Fibroblast of the aortic adventitia (primary cell): ENCODE measurements at regions not wholly inside any gene's neighbourhood (a gene's known extent, or its start where the extent isn't known, plus 50 kb on each side); places are given as distances from the start of the nearest gene placed in this dataset.
A peak's percentile ranks its signal among the peaks of the same experiment; 100 is the strongest.

ENCODE experiments used
- DNase-seq: peaks from one replicate; pipeline ENCODE4 v3.0.0-alpha.2; 2010; ENCODE audit warnings: low read depth
- H3K4me3 ChIP-seq: 2 replicates; pipeline ENCODE4 v1.5.1; 2011; ENCODE audit warnings: low read depth, mild to moderate bottlenecking, control low read depth, low read length, moderate library complexity
- CTCF ChIP-seq: IDR thresholded peaks from 2 replicates; pipeline ENCODE4 v1.5.1; 2011; ENCODE audit warnings: mild to moderate bottlenecking, low read length, control low read depth, inconsistent platforms; ENCODE audit not compliant: insufficient read depth

GRCh38 chr10:78559661-78560340 lies 509.0 kb upstream of the ZMIZ1 start:
- TF ChIP-seq CTCF: no peak
- H3K4me3 ChIP-seq: no peak overlapping the region
- no peak for DNase-seq

DNA sequence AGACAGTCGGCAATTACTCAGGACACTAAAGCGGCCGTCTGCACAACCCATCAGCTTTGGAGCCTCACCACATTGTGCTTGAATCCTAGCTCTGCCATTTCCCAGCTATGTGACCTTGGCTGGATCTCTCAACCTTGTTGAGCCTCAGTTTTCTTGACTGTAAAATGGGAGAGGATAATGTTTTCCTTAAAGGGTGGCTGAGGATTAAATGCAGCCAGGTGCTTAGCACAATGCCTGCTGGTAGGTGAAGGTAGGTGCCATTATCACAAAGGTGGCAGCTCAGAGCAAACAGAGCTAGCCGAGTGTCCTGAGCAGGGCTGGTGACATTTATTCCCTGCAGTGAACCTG lies 508.5 kb upstream of the ZMIZ1 start:
- H3K4me3 ChIP-seq: no peak overlapping the region
- DNase-seq: no peak
- TF ChIP-seq CTCF: no peak

DNA sequence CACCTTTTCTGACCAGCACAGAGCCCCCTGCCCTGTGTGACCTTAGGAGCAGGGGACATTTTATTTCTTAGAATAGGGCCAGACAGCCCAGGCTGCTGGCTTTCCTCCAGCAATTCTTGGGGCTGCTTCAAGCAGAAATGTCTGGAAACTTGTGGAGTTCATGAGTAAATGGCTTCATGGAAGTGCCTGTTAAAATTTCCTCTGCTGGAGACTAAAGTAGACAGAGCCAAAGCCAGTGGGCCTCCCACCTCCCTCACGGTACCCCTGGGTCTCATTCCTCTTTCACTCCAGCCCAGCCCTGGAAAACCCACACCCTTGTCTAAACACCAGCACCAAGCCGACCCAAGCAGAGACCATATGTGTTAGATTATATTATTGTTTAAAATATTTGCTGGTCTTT lies 505.5 kb upstream of the ZMIZ1 start:
- no peak for TF ChIP-seq CTCF
- H3K4me3 ChIP-seq: no peak overlapping the region
- DNase-seq: peak; percentile 39

DNA sequence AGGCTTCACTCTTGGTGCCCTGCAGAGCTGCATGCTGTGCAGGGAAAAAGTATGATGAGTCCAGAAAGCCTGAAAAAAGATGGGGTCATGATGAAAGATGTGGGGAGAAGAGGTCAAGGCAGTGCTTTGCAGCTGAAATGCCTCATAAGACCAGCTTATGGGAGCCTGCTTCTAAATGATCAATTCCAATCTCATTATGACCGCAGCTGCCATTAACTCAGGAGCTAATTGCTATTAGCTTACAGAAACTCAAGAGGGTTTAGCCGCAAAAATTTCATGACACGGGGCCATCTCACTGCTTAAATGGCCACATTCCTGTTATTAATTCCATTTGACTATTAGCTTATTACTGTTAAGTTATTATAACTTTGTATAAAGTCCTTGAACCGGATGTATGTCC lies 502.9 kb upstream of the ZMIZ1 start:
- H3K4me3 ChIP-seq: no peak overlapping the region
- no peak for TF ChIP-seq CTCF
- DNase-seq: no peak

- H3K4me3 ChIP-seq: no peak overlapping the region
- peak; percentile 33 for DNase-seq
- no peak for TF ChIP-seq CTCF
Observed at GRCh38 chr10:78566284-78567111, 502.3 kb upstream of the ZMIZ1 start.

DNA sequence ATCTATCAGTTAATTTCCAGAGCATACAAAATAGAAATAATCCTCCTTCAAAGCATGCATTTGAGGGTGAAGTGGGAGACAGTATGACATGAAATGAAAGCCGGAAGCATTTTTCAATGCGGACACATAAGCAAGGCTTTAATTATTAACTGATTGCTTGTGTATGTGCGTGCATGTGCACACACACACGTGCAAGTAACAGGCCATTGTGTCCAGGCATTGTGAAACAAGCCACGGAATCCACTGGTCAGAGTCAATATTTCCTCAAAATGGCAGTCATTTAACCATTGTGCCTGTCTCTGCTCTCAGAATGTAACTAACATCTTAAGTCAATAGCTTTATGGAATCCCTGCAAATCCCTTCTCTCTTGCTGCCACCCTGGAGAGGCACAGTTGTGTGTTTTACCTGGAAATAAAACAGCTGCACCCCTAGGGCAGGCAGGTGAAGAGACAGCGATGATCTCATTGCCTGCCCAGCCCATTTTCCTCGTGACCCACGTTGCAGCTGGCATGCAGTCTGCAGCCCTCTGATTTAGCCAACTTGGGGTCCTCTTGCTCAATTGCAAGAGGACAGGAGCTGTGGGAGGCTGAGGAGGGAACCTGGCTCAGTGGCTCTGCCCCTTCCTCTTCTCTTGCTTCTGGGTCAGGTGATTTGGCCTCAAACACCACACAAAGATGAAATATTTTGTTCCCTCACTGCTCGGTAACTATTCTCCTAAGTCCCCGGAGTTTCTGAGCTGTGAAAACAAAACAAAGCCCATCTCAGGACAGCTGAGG lies 500.9 kb upstream of the ZMIZ1 start:
- DNase-seq: no peak
- no peak for TF ChIP-seq CTCF

More for the DNA sequence above, 500.9 kb upstream of the ZMIZ1 start:
- H3K4me3 ChIP-seq: no peak overlapping the region
